ENCODE measurements at regions not wholly inside any gene's neighbourhood (a gene's known extent, or its start where the extent isn't known, plus 50 kb on each side); places are given as distances from the start of the nearest gene placed in this dataset.

DNA sequence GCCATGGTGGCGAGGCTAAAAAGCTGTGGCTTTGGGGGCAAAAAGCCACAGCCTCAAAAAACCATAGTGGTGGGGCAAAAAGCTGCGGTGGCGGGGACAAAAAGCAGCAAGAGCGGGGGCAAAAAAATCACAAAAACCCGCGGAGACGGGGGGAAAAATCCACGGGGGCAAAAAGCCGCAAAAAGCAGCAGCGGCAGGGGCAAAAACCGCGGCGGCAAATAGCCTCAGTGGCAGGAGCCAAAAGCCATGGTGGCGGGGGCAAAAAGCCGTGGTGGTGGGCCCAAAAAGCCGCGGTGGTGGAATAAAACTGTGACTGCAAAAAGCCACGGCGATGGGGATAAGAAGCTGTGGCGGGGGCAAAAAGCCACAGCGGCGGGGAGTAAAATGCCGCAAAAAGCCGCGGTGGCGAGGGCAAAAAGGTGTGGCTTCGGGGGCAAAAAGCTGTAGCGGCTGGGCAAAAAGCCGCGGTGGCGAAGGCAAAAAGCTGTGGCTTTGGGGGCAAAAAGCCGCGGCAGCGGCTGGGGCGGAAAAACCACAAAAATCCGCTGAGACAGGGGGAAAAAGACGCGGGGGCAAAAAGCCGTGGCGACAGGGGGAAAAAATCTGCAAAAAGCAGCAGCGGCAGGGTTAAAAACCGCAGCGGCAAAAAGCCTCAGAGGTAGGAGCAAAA, 526.6 kb downstream of the ZNF33B start:
- TF ChIP-seq, protein P1, sequence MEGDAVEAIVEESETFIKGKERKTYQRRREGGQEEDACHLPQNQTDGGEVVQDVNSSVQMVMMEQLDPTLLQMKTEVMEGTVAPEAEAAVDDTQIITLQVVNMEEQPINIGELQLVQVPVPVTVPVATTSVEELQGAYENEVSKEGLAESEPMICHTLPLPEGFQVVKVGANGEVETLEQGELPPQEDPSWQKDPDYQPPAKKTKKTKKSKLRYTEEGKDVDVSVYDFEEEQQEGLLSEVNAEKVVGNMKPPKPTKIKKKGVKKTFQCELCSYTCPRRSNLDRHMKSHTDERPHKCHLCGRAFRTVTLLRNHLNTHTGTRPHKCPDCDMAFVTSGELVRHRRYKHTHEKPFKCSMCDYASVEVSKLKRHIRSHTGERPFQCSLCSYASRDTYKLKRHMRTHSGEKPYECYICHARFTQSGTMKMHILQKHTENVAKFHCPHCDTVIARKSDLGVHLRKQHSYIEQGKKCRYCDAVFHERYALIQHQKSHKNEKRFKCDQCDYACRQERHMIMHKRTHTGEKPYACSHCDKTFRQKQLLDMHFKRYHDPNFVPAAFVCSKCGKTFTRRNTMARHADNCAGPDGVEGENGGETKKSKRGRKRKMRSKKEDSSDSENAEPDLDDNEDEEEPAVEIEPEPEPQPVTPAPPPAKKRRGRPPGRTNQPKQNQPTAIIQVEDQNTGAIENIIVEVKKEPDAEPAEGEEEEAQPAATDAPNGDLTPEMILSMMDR (IDR thresholded peaks at IDR 0.05; ENCODE audit: low read length), result no peak
- TF ChIP-seq EZH2 (optimal IDR thresholded peaks at IDR 0.05; ENCODE audit: low read depth, low read length) (no peak), EZH2phosphoT487 (IDR thresholded peaks at IDR 0.05; ENCODE audit: low read length) (no peak)

All from MM.1S (cell line).